Peyer's patch (tissue), 4 donors: ENCODE measurements at regions not wholly inside any gene's neighbourhood (a gene's known extent, or its start where the extent isn't known, plus 50 kb on each side); places are given as distances from the start of the nearest gene placed in this dataset.

Experiments used
- POLR2A ChIP-seq, 2 donors: fragments of 450-650 bp; IDR thresholded peaks; one replicate each; pipeline ENCODE4 v1.5.1; 2017; ENCODE audit warnings: antibody characterized with exemption in 2 of 2, mild to moderate bottlenecking in 2 of 2, moderate library complexity in 2 of 2
- TF ChIP-seq, protein P1 (sequence below), 6 experiments: fragments of 450-650 bp in 4 of 6; fragments of 200-600 bp in 2 of 6; sonication (generic) in 1 of 6; IDR thresholded peaks; one replicate each; pipeline ENCODE4 v1.5.1; 2017 to 2019; ENCODE audit warnings: antibody characterized with exemption in 6 of 6, mild to moderate bottlenecking in 3 of 6, moderate library complexity in 1 of 6

DNA sequence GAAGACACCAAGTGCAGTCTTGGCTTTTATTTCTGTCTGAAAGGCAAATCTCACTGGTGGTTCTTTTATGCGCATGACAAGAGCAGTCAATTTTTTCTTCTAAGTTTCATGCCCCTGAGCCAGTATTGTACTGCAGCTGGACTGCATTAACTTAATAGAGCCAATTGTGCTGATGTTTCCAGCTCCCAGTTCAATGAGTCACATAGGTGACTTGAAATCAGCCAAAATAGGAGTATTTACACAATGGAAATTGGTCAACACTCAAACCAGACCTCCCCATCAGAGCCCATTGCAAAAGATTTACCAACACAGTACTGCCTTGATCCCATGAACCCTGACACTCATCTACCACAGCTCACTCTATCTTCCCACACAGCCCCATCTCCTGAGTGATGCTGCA, 100.3 kb upstream of the GUCY1A1 start:
- TF ChIP-seq, protein P1, sequence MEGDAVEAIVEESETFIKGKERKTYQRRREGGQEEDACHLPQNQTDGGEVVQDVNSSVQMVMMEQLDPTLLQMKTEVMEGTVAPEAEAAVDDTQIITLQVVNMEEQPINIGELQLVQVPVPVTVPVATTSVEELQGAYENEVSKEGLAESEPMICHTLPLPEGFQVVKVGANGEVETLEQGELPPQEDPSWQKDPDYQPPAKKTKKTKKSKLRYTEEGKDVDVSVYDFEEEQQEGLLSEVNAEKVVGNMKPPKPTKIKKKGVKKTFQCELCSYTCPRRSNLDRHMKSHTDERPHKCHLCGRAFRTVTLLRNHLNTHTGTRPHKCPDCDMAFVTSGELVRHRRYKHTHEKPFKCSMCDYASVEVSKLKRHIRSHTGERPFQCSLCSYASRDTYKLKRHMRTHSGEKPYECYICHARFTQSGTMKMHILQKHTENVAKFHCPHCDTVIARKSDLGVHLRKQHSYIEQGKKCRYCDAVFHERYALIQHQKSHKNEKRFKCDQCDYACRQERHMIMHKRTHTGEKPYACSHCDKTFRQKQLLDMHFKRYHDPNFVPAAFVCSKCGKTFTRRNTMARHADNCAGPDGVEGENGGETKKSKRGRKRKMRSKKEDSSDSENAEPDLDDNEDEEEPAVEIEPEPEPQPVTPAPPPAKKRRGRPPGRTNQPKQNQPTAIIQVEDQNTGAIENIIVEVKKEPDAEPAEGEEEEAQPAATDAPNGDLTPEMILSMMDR (IDR thresholded peaks at IDR 0.05): no peak
- no peak for TF ChIP-seq POLR2A (IDR thresholded peaks at IDR 0.05)
